Neutrophil (primary cell): ENCODE measurements at regions not wholly inside any gene's neighbourhood (a gene's known extent, or its start where the extent isn't known, plus 50 kb on each side); places are given as distances from the start of the nearest gene placed in this dataset.

ENCODE experiments used
- H3K27ac ChIP-seq: fragments of 200-600 bp; sonication (generic); 2 replicates; pipeline ENCODE4 v1.5.1; 2016; ENCODE audit warnings: mild to moderate bottlenecking, moderate library complexity
- H3K27me3 ChIP-seq: fragments of 200-600 bp; sonication (generic); 2 replicates; pipeline ENCODE4 v1.6.0; 2016; ENCODE audit warnings: mild to moderate bottlenecking
- H3K36me3 ChIP-seq: fragments of 200-600 bp; sonication (generic); 2 replicates; pipeline ENCODE4 v1.5.1; 2017
- H3K4me1 ChIP-seq, 2 experiments: fragments of 200-600 bp in 1 of 2; sonication (generic) in 1 of 2; 1 replicate in 1 of 2; 2 replicates in 1 of 2; pipeline versions ENCODE4 v1.5.1 to v1.6.1; 2013 to 2016; ENCODE audit warnings: low read depth in 1 of 2, low read length in 1 of 2, mild to moderate bottlenecking in 1 of 2, moderate library complexity in 1 of 2; ENCODE audit not compliant: control insufficient read depth in 1 of 2, insufficient read depth in 1 of 2
- H3K4me3 ChIP-seq, 2 experiments: fragments of 200-600 bp in 1 of 2; sonication (generic) in 1 of 2; 1 replicate in 1 of 2; 2 replicates in 1 of 2; pipeline ENCODE4 v1.5.1; 2013 to 2016; ENCODE audit warnings: low read depth in 1 of 2, low read length in 1 of 2, mild to moderate bottlenecking in 1 of 2, moderate library complexity in 1 of 2
- H3K9me3 ChIP-seq: fragments of 200-600 bp; sonication (generic); 2 replicates; pipeline ENCODE4 v1.5.1; 2016
- CTCF ChIP-seq: fragments of 200-600 bp; sonication (generic); IDR thresholded peaks from 2 replicates; pipeline ENCODE4 v1.5.1; 2016; ENCODE audit warnings: antibody characterized with exemption

GRCh38 chr16:65392806-65393565, 271.1 kb upstream of the CDH11 start:
- Histone ChIP-seq H3K4me3 (no peak overlapping the region), H3K4me1 (no peaks in the 10 kb centered on the region), H3K36me3 (no peaks in the 10 kb centered on the region), H3K27ac (no peak overlapping the region), H3K9me3 (no peaks in the 10 kb centered on the region), H3K27me3 (no peaks in the 10 kb centered on the region)
- TF ChIP-seq CTCF = no peak

- no peak for TF ChIP-seq CTCF
- H3K4me1 ChIP-seq = no peaks in the 10 kb centered on the region
- H3K27ac ChIP-seq = no peak overlapping the region
- no peak overlapping the region for H3K4me3 ChIP-seq
- no peaks in the 10 kb centered on the region for H3K9me3 ChIP-seq
- no peaks in the 10 kb centered on the region for H3K36me3 ChIP-seq
- no peaks in the 10 kb centered on the region for H3K27me3 ChIP-seq
These were observed 266.7 kb upstream of the CDH11 start for GRCh38 chr16:65388592-65388991.

- Histone ChIP-seq H3K27me3 (no peaks in the 10 kb centered on the region), H3K9me3 (no peaks in the 10 kb centered on the region), H3K27ac (no peak overlapping the region), H3K4me1 (no peaks in the 10 kb centered on the region), H3K4me3 (no peak overlapping the region), H3K36me3 (no peaks in the 10 kb centered on the region)
- no peak for TF ChIP-seq CTCF
These were observed 264.8 kb upstream of the CDH11 start for GRCh38 chr16:65386672-65387071.

- no peak overlapping the region for H3K27ac ChIP-seq
- TF ChIP-seq CTCF = no peak
These were observed 262.6 kb upstream of the CDH11 start for GRCh38 chr16:65384441-65384840.

GRCh38 chr16:65377195-65377594, 255.3 kb upstream of the CDH11 start:
- Histone ChIP-seq H3K4me3 (no peak overlapping the region), H3K9me3 (no peaks in the 10 kb centered on the region), H3K27me3 (no peaks in the 10 kb centered on the region), H3K27ac (no peak overlapping the region), H3K36me3 (no peaks in the 10 kb centered on the region), H3K4me1 (peaks cover 17 to 18% of the 10 kb centered on the region in 2 experiments)
- TF ChIP-seq CTCF = no peak

More at GRCh38 chr16:65384441-65384840, 262.6 kb upstream of the CDH11 start:
- Histone ChIP-seq H3K36me3 (no peaks in the 10 kb centered on the region), H3K4me1 (no peaks in the 10 kb centered on the region), H3K9me3 (no peaks in the 10 kb centered on the region), H3K4me3 (no peak overlapping the region), H3K27me3 (no peaks in the 10 kb centered on the region)
